Skin epidermis (tissue), 12 donors: ENCODE measurements at regions not wholly inside any gene's neighbourhood (a gene's known extent, or its start where the extent isn't known, plus 50 kb on each side); places are given as distances from the start of the nearest gene placed in this dataset.

Experiments
- H3K27ac ChIP-seq, 21 experiments: fragments of 200-600 bp; sonication (generic) in 11 of 21; one replicate each; pipeline ENCODE4 v1.5.0; 2020; ENCODE audit warnings: mild to moderate bottlenecking in 3 of 21, inconsistent platforms in 2 of 21, moderate library complexity in 2 of 21
- H3K4me3 ChIP-seq, 7 experiments: fragments of 200-600 bp; sonication (generic) in 2 of 7; one replicate each; pipeline ENCODE4 v1.5.0; 2020; ENCODE audit warnings: inconsistent platforms in 2 of 7, mild to moderate bottlenecking in 2 of 7, moderate library complexity in 1 of 7

- peak overlapping the region in 2 of 21 experiments; percentile 14 to 28 for H3K27ac ChIP-seq
- no peak overlapping the region for H3K4me3 ChIP-seq
Observed at GRCh38 chr1:67629370-67630075, 55.5 kb upstream of the GADD45A start.

GRCh38 chr1:67630438-67631045 lies 54.5 kb upstream of the GADD45A start:
- H3K27ac ChIP-seq: peak overlapping the region in 1 of 21 experiments; percentile 14

GRCh38 chr1:67632356-67632755 lies 52.6 kb upstream of the GADD45A start:
- Histone ChIP-seq H3K4me3 (no peak overlapping the region), H3K27ac (no peak overlapping the region)

More at GRCh38 chr1:67630438-67631045, 54.5 kb upstream of the GADD45A start:
- H3K4me3 ChIP-seq: no peak overlapping the region

- Histone ChIP-seq H3K4me3 (no peak overlapping the region), H3K27ac (no peak overlapping the region)
Observed at GRCh38 chr1:67632811-67633655, 52.0 kb upstream of the GADD45A start.

GRCh38 chr1:67634396-67634935 lies 50.5 kb upstream of the GADD45A start:
- peak overlapping the region in 1 of 21 experiments; percentile 22 for H3K27ac ChIP-seq
- no peak overlapping the region for H3K4me3 ChIP-seq

GRCh38 chr1:67635055-67635809 lies 49.8 kb upstream of the GADD45A start:
- Histone ChIP-seq H3K4me3 (no peak overlapping the region), H3K27ac (peak overlapping the region in 1 of 21 experiments; percentile 34)
